ENCODE measurements at regions not wholly inside any gene's neighbourhood (a gene's known extent, or its start where the extent isn't known, plus 50 kb on each side); places are given as distances from the start of the nearest gene placed in this dataset.
"Not testable (repeated sequence)": the region's sequence is repeated elsewhere in the genome, so short reads cannot be mapped to it uniquely, and the experiment has no call there.

GRCh38 chrX:67213686-67214085 is 330.1 kb upstream of the AR start:
- DNase-seq = not testable (repeated sequence)

- DNase-seq = peak; percentile 1 to 21
These were observed 335.9 kb upstream of the AR start for GRCh38 chrX:67207912-67208311.

- no peak for DNase-seq
These were observed 384.4 kb upstream of the AR start for GRCh38 chrX:67159437-67159836.

GRCh38 chrX:67114635-67115034 is 429.2 kb upstream of the AR start:
- DNase-seq = no peak

- no peak for DNase-seq
These were observed 438.1 kb upstream of the AR start for GRCh38 chrX:67105758-67106116.

- no peak for DNase-seq
These were observed 438.7 kb upstream of the AR start for GRCh38 chrX:67104982-67105757.

GRCh38 chrX:67100031-67100884 is 443.6 kb upstream of the AR start:
- DNase-seq = no peak

GRCh38 chrX:67094061-67094460 is 449.8 kb upstream of the AR start:
- DNase-seq = no peak

GRCh38 chrX:67050760-67051159 is 411.9 kb upstream of the EDA2R start:
- no peak for DNase-seq

GRCh38 chrX:67044866-67045265 is 406.0 kb upstream of the EDA2R start:
- DNase-seq = no peak

- DNase-seq = no peak
These were observed 405.3 kb upstream of the EDA2R start for GRCh38 chrX:67044029-67044653.

GRCh38 chrX:67004451-67004850 is 365.6 kb upstream of the EDA2R start:
- no peak for DNase-seq

GRCh38 chrX:66994729-66995128 is 355.9 kb upstream of the EDA2R start:
- DNase-seq = no peak

GRCh38 chrX:66992077-66992476 is 353.2 kb upstream of the EDA2R start:
- not testable (repeated sequence) for DNase-seq

GRCh38 chrX:66988331-66988730 is 349.5 kb upstream of the EDA2R start:
- no peak for DNase-seq

- DNase-seq = no peak
These were observed 322.8 kb upstream of the EDA2R start for GRCh38 chrX:66961665-66962064.

GRCh38 chrX:66931713-66932112 is 292.8 kb upstream of the EDA2R start:
- DNase-seq = no peak

GRCh38 chrX:66930516-66930915 is 291.6 kb upstream of the EDA2R start:
- DNase-seq = not testable (repeated sequence)

- no peak for DNase-seq
These were observed 281.4 kb upstream of the EDA2R start for GRCh38 chrX:66920296-66920695.

GRCh38 chrX:66919280-66919832 is 280.5 kb upstream of the EDA2R start:
- no peak for DNase-seq

- DNase-seq = no peak
These were observed 279.6 kb upstream of the EDA2R start for GRCh38 chrX:66918511-66918910.

GRCh38 chrX:66915893-66916292 is 277.0 kb upstream of the EDA2R start:
- DNase-seq = no peak

GRCh38 chrX:66914080-66914479 is 275.2 kb upstream of the EDA2R start:
- DNase-seq = peak; percentile 16 to 28

Data from inflammatory macrophage treated with lipopolysaccharide for 1 hour (primary cell).